COLO668 (cell line): ENCODE measurements at regions not wholly inside any gene's neighbourhood (a gene's known extent, or its start where the extent isn't known, plus 50 kb on each side); places are given as distances from the start of the nearest gene placed in this dataset.

Source experiments
- DNase-seq: peaks from one replicate; lab custom pipeline; 2025; ENCODE audit not compliant: unreplicated experiment; lab: John Stamatoyannopoulos, UW

- DNase-seq, result peak; percentile 14
Observed at GRCh38 chr11:35077709-35078469, 61.1 kb upstream of the CD44 start.

- no peak for DNase-seq
Observed at GRCh38 chr11:35078470-35078735, 60.6 kb upstream of the CD44 start.

GRCh38 chr11:35079611-35080010 lies 59.4 kb upstream of the CD44 start:
- no peak for DNase-seq

- DNase-seq, result no peak
Observed at GRCh38 chr11:35082321-35083180, 56.4 kb upstream of the CD44 start.

GRCh38 chr11:35083181-35083430 lies 55.9 kb upstream of the CD44 start:
- no peak for DNase-seq

- no peak for DNase-seq
Observed at GRCh38 chr11:35083431-35084238, 55.3 kb upstream of the CD44 start.

GRCh38 chr11:35084817-35085440 lies 54.0 kb upstream of the CD44 start:
- no peak for DNase-seq

- no peak for DNase-seq
Observed at GRCh38 chr11:35085531-35086165, 53.3 kb upstream of the CD44 start.

- no peak for DNase-seq
Observed at GRCh38 chr11:35087648-35088047, 51.3 kb upstream of the CD44 start.

GRCh38 chr11:35088226-35088625 lies 50.7 kb upstream of the CD44 start:
- no peak for DNase-seq

- no peak for DNase-seq
Observed at GRCh38 chr11:35088676-35089075, 50.3 kb upstream of the CD44 start.
